ENCODE measurements at regions not wholly inside any gene's neighbourhood (a gene's known extent, or its start where the extent isn't known, plus 50 kb on each side); places are given as distances from the start of the nearest gene placed in this dataset.

GRCh38 chr2:79248776-79249175 lies 89.2 kb upstream of the REG3A start:
- H3K36me3 ChIP-seq (ENCODE audit: insufficient read depth) = no peaks in the 10 kb centered on the region
- peaks cover 2% of the 10 kb centered on the region for H3K27me3 Mint-ChIP-seq (ENCODE audit: insufficient read depth, low read depth, poor library complexity)
- no peaks in the 10 kb centered on the region for H3K27me3 ChIP-seq (ENCODE audit: insufficient read depth)
- H2AFZ ChIP-seq = no peak overlapping the region
- DNase-seq (ENCODE audit: low spot score) (no peak), ATAC-seq (no peak)
- no peak overlapping the region for H3K4me3 ChIP-seq
- no peak overlapping the region for H3K4me3 Mint-ChIP-seq
- TF ChIP-seq ZNF114 (CRISPR knock-in tag; IDR thresholded peaks at IDR 0.05) = no peak
- no peak for TF ChIP-seq JUNB (IDR thresholded peaks at IDR 0.05; ENCODE audit: unreplicated experiment)
- no peak for TF ChIP-seq ZNF331 (CRISPR knock-in tag; IDR thresholded peaks at IDR 0.05; ENCODE audit: low read depth)
- no peak for TF ChIP-seq REST (IDR thresholded peaks at IDR 0.05; ENCODE audit: unreplicated experiment)
- TF ChIP-seq ZNF462 (CRISPR knock-in tag; IDR thresholded peaks at IDR 0.05) = no peak
- TF ChIP-seq CTCF (conservative IDR thresholded peaks at IDR 0.05; ENCODE audit: low read depth in 2 of 2) = no peak
- no peak for TF ChIP-seq STAT1 (IDR thresholded peaks at IDR 0.05; ENCODE audit: unreplicated experiment)
- TF ChIP-seq EZH2 (IDR thresholded peaks at IDR 0.05; ENCODE audit: low read depth, unreplicated experiment) = no peak
- H3K27ac ChIP-seq (ENCODE audit: low read depth) = no peak overlapping the region
- H3K9me2 ChIP-seq (ENCODE audit: insufficient read depth) = peaks cover 2% of the 10 kb centered on the region; the same call in 1 of the 2 replicates
- H3K4me1 Mint-ChIP-seq = no peaks in the 10 kb centered on the region
- H4K20me1 ChIP-seq (replicated peaks; ENCODE audit: insufficient read depth) = no peaks in the 10 kb centered on the region
- H3F3A ChIP-seq (replicated peaks; ENCODE audit: low read depth) = no peaks in the 10 kb centered on the region
- no peak overlapping the region for H3K27ac Mint-ChIP-seq
- H3K36me3 Mint-ChIP-seq (ENCODE audit: low read depth) = no peaks in the 10 kb centered on the region
- no peaks in the 10 kb centered on the region for H3K79me2 ChIP-seq (replicated peaks; ENCODE audit: insufficient read depth)
- H3K4me2 ChIP-seq = no peak overlapping the region
- no peaks in the 10 kb centered on the region for H3K4me1 ChIP-seq (ENCODE audit: insufficient read depth)
- no peaks in the 10 kb centered on the region for H3K9me3 Mint-ChIP-seq
